GM08714 (cell line): ENCODE measurements at regions not wholly inside any gene's neighbourhood (a gene's known extent, or its start where the extent isn't known, plus 50 kb on each side); places are given as distances from the start of the nearest gene placed in this dataset.

Source experiments
- H3K4me3 ChIP-seq: fragments of 200-500 bp; sonication (Bioruptor generic); 2 replicates; pipeline ENCODE4 v1.5.1; 2014; ENCODE audit warnings: mild to moderate bottlenecking, low read length, inconsistent platforms
- ZNF274 ChIP-seq: IDR thresholded peaks from 2 replicates; pipeline ENCODE4 v1.6.1; 2012; ENCODE audit warnings: mild to moderate bottlenecking, low read depth, low read length

GRCh38 chr2:37858725-37859267 is 66.3 kb upstream of the RMDN2 start:
- no peak overlapping the region for H3K4me3 ChIP-seq
- TF ChIP-seq ZNF274: no peak

GRCh38 chr2:37862620-37863019 is 62.5 kb upstream of the RMDN2 start:
- H3K4me3 ChIP-seq: no peak overlapping the region
- no peak for TF ChIP-seq ZNF274

- H3K4me3 ChIP-seq: no peak overlapping the region
- TF ChIP-seq ZNF274: no peak
Observed at GRCh38 chr2:37864217-37864616, 60.9 kb upstream of the RMDN2 start.

- TF ChIP-seq ZNF274: no peak
- H3K4me3 ChIP-seq: no peak overlapping the region
Observed at GRCh38 chr2:37865640-37866039, 59.4 kb upstream of the RMDN2 start.

- TF ChIP-seq ZNF274: no peak
- no peak overlapping the region for H3K4me3 ChIP-seq
Observed at GRCh38 chr2:37866171-37866934, 58.7 kb upstream of the RMDN2 start.

- no peak overlapping the region for H3K4me3 ChIP-seq
- no peak for TF ChIP-seq ZNF274
Observed at GRCh38 chr2:37867166-37867565, 57.9 kb upstream of the RMDN2 start.

GRCh38 chr2:37868866-37869265 is 56.2 kb upstream of the RMDN2 start:
- no peak overlapping the region for H3K4me3 ChIP-seq
- no peak for TF ChIP-seq ZNF274

GRCh38 chr2:37869304-37869703 is 55.8 kb upstream of the RMDN2 start:
- no peak for TF ChIP-seq ZNF274
- no peak overlapping the region for H3K4me3 ChIP-seq

- no peak for TF ChIP-seq ZNF274
- H3K4me3 ChIP-seq: no peak overlapping the region
Observed at GRCh38 chr2:37869771-37870170, 55.3 kb upstream of the RMDN2 start.

- H3K4me3 ChIP-seq: no peak overlapping the region
- TF ChIP-seq ZNF274: no peak
Observed at GRCh38 chr2:37870829-37871228, 54.3 kb upstream of the RMDN2 start.

GRCh38 chr2:37871456-37872191 is 53.5 kb upstream of the RMDN2 start:
- no peak for TF ChIP-seq ZNF274
- H3K4me3 ChIP-seq: peak overlapping the region; percentile 23; the same call in 1 of the 2 replicates

GRCh38 chr2:37872192-37872750 is 52.8 kb upstream of the RMDN2 start:
- TF ChIP-seq ZNF274: no peak
- peak overlapping the region; percentile 23; the same call in 1 of the 2 replicates for H3K4me3 ChIP-seq

- H3K4me3 ChIP-seq: no peak overlapping the region
- no peak for TF ChIP-seq ZNF274
Observed at GRCh38 chr2:37873229-37873628, 51.9 kb upstream of the RMDN2 start.

GRCh38 chr2:37873749-37874330 is 51.2 kb upstream of the RMDN2 start:
- no peak overlapping the region for H3K4me3 ChIP-seq
- TF ChIP-seq ZNF274: no peak
